ENCODE measurements at regions not wholly inside any gene's neighbourhood (a gene's known extent, or its start where the extent isn't known, plus 50 kb on each side); places are given as distances from the start of the nearest gene placed in this dataset.

- H3K27ac Mint-ChIP-seq: no peak overlapping the region
- H3K27me3 Mint-ChIP-seq (ENCODE audit: low read depth): no peaks in the 10 kb centered on the region
- no peaks in the 10 kb centered on the region for H3K36me3 Mint-ChIP-seq (ENCODE audit: low read depth)
- no peaks in the 10 kb centered on the region for H3K9me3 Mint-ChIP-seq
- H3K4me1 Mint-ChIP-seq (ENCODE audit: low read depth): no peaks in the 10 kb centered on the region
- no peak overlapping the region for H3K4me3 Mint-ChIP-seq
Measured at GRCh38 chr5:61887271-61887670, 418.7 kb upstream of the KIF2A start.

DNA sequence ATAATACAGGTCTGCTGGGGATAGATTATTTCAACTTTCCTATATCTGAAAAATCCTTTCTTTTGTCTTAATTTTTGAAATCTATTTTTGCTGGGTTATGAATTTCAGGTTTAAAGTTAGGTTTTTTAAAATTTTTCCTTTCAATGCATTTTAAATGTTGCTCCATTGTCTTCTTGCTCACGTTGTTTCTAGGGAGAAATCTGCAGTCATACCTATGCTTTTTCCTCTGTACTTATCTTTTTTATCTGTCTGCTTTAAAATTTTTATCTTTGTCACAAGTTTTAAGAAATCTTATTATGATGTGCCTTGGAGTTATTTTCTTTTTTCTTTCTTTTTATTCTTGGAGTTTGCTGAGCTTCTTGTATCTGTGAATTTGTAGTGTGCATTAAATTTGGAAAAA is 412.0 kb upstream of the KIF2A start:
- Mint-ChIP-seq H3K27ac (no peak overlapping the region), H3K4me3 (no peak overlapping the region), H3K36me3 (ENCODE audit: low read depth) (no peaks in the 10 kb centered on the region), H3K27me3 (ENCODE audit: low read depth) (no peaks in the 10 kb centered on the region), H3K9me3 (peaks cover 9% of the 10 kb centered on the region), H3K4me1 (ENCODE audit: low read depth) (no peaks in the 10 kb centered on the region)

DNA sequence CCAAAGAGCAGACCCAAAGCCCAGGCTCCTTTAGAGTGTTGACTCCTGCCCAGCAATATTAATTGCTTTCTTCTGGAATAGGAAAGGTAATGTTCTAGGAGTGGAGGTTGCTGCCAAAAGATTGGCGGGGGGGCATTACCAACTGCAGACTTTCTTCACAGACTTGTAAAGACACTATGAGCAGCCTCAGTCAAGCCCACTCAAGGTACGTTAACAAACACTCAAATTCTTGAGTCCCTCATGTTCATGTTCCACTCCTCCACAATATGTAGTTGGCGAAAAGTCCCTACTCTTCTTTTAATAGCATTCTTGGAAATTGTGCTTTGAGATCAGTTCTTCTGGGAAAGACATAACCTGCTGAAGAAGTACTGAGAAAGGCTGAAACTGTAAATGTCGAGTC is 409.2 kb upstream of the KIF2A start:
- Mint-ChIP-seq H3K27ac (no peak overlapping the region), H3K4me3 (no peak overlapping the region), H3K9me3 (peaks cover 9% of the 10 kb centered on the region), H3K27me3 (ENCODE audit: low read depth) (no peaks in the 10 kb centered on the region), H3K36me3 (ENCODE audit: low read depth) (no peaks in the 10 kb centered on the region), H3K4me1 (ENCODE audit: low read depth) (no peaks in the 10 kb centered on the region)

DNA sequence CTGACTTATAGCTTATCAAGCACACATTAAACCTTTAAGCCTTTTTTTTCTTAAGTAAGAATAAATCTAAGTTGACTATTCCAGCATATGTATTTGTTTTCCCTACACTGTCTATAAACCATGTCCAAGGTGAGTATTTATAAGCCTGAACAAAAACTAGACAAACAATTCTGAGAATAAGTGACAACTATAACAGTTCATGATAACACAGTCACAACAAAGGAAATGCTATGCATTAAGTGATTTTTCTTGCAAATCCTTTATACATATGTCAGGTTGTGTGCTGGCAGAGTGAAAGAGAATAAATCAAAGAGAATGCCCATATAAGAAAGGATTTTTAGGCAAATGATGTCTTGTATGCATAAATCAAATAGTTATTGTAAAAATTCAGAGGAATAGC is 408.8 kb upstream of the KIF2A start:
- no peaks in the 10 kb centered on the region for H3K27me3 Mint-ChIP-seq (ENCODE audit: low read depth)
- no peak overlapping the region for H3K4me3 Mint-ChIP-seq
- peaks cover 9% of the 10 kb centered on the region for H3K9me3 Mint-ChIP-seq
- H3K36me3 Mint-ChIP-seq (ENCODE audit: low read depth): no peaks in the 10 kb centered on the region
- no peak overlapping the region for H3K27ac Mint-ChIP-seq
- no peaks in the 10 kb centered on the region for H3K4me1 Mint-ChIP-seq (ENCODE audit: low read depth)

DNA sequence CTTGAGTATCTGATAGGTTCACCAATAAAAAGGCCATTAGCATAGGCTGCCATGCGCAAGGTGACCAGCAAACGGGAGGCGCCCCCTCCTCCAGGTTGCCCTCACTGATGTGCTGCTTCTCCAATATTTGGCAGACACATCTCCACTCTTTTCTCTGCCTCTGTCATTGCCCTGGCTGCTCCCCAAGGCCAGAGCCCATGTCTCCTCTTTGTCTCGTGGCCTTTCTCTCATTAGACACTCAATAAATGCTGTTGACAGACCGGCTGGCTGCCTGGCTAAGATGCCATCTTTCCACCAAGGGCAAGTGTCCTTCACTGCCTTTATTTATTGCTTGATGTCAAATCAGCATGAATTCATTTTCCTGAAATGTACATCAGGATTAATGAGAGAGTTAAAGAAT is 404.0 kb upstream of the KIF2A start:
- Mint-ChIP-seq H3K27ac (no peak overlapping the region), H3K9me3 (no peaks in the 10 kb centered on the region), H3K36me3 (ENCODE audit: low read depth) (no peaks in the 10 kb centered on the region), H3K4me3 (no peak overlapping the region), H3K4me1 (ENCODE audit: low read depth) (no peaks in the 10 kb centered on the region), H3K27me3 (ENCODE audit: low read depth) (no peaks in the 10 kb centered on the region)

DNA sequence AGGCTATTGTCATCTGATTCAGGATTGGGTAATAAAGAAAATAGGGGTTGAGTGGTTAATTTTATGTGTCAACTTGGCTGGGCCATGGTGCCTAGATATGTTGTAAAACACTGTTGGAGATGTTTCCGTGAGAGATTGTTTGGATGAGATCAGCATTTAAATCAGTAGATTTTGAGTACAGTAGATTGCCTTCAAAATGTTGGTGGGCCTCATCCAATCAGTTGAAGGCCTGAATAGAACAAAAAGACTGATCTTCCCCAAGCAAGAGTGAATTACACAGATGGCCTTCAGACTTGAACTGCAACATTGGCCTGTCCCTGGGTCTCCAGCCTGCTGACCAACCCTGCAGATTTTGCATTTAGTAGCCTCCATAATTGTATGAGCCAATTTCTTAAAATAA is 401.3 kb upstream of the KIF2A start:
- Mint-ChIP-seq H3K4me3 (no peak overlapping the region), H3K27ac (no peak overlapping the region), H3K27me3 (ENCODE audit: low read depth) (no peaks in the 10 kb centered on the region), H3K4me1 (ENCODE audit: low read depth) (no peaks in the 10 kb centered on the region), H3K9me3 (no peaks in the 10 kb centered on the region), H3K36me3 (ENCODE audit: low read depth) (no peaks in the 10 kb centered on the region)

DNA sequence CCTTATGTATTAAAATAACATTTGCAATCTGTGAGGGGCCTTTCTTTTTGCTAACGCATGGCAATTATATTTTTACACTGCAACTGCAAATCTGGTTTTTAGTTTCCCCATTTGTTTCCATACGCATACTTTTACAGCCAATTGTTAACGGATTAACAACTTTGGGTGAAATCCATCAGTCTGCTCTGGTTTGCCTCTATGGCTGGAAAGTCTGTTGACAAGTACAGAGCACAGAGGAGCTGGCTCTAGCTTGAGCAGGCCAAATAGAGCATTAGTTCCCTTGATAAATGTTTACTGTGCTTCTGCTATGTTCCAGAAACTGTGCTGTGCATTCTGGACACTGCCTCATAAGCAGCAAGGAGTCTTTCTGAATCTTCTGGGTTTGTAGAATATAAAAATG is 400.4 kb upstream of the KIF2A start:
- no peak overlapping the region for H3K27ac Mint-ChIP-seq
- H3K4me1 Mint-ChIP-seq (ENCODE audit: low read depth): no peaks in the 10 kb centered on the region
- no peaks in the 10 kb centered on the region for H3K27me3 Mint-ChIP-seq (ENCODE audit: low read depth)
- no peaks in the 10 kb centered on the region for H3K36me3 Mint-ChIP-seq (ENCODE audit: low read depth)
- H3K9me3 Mint-ChIP-seq: no peaks in the 10 kb centered on the region
- no peak overlapping the region for H3K4me3 Mint-ChIP-seq

DNA sequence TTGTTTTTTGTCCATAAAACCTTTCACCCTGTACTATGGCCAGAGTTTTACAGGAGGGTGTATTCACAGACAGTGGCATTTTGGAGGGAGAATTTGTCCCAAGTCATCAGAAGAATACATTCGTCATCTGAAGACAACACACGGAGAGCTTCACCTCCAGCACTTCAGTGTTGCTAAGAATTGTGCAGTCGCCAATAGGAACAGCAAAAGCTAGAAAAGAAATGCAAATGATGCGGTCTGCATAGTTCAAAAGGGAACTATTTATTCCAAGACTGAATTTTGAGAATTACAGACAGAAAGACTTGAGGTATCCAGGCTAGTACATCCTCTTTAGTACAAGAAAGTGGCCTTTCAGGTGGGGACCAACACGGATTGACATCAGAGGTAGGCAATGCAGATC is 399.2 kb upstream of the KIF2A start:
- H3K27ac Mint-ChIP-seq: no peak overlapping the region

GRCh38 chr5:61907995-61908394 is 398.0 kb upstream of the KIF2A start:
- Mint-ChIP-seq H3K27me3 (ENCODE audit: low read depth) (no peaks in the 10 kb centered on the region), H3K9me3 (peaks cover 5% of the 10 kb centered on the region), H3K27ac (no peak overlapping the region), H3K36me3 (ENCODE audit: low read depth) (no peaks in the 10 kb centered on the region), H3K4me1 (ENCODE audit: low read depth) (no peaks in the 10 kb centered on the region), H3K4me3 (no peak overlapping the region)

More for the DNA sequence above, 399.2 kb upstream of the KIF2A start:
- Mint-ChIP-seq H3K9me3 (no peaks in the 10 kb centered on the region), H3K4me1 (ENCODE audit: low read depth) (no peaks in the 10 kb centered on the region), H3K4me3 (no peak overlapping the region), H3K36me3 (ENCODE audit: low read depth) (no peaks in the 10 kb centered on the region), H3K27me3 (ENCODE audit: low read depth) (no peaks in the 10 kb centered on the region)

- no peaks in the 10 kb centered on the region for H3K27me3 Mint-ChIP-seq (ENCODE audit: low read depth)
- no peak overlapping the region for H3K27ac Mint-ChIP-seq
- H3K4me1 Mint-ChIP-seq (ENCODE audit: low read depth): no peaks in the 10 kb centered on the region
- peaks cover 6% of the 10 kb centered on the region for H3K9me3 Mint-ChIP-seq
- no peaks in the 10 kb centered on the region for H3K36me3 Mint-ChIP-seq (ENCODE audit: low read depth)
- no peak overlapping the region for H3K4me3 Mint-ChIP-seq
Measured at GRCh38 chr5:61910771-61911170, 395.2 kb upstream of the KIF2A start.

- H3K4me1 Mint-ChIP-seq (ENCODE audit: low read depth): no peaks in the 10 kb centered on the region
- no peak overlapping the region for H3K4me3 Mint-ChIP-seq
- no peak overlapping the region for H3K27ac Mint-ChIP-seq
- peaks cover 6% of the 10 kb centered on the region for H3K9me3 Mint-ChIP-seq
- H3K36me3 Mint-ChIP-seq (ENCODE audit: low read depth): no peaks in the 10 kb centered on the region
- H3K27me3 Mint-ChIP-seq (ENCODE audit: low read depth): no peaks in the 10 kb centered on the region
Measured at GRCh38 chr5:61912559-61912958, 393.4 kb upstream of the KIF2A start.

DNA sequence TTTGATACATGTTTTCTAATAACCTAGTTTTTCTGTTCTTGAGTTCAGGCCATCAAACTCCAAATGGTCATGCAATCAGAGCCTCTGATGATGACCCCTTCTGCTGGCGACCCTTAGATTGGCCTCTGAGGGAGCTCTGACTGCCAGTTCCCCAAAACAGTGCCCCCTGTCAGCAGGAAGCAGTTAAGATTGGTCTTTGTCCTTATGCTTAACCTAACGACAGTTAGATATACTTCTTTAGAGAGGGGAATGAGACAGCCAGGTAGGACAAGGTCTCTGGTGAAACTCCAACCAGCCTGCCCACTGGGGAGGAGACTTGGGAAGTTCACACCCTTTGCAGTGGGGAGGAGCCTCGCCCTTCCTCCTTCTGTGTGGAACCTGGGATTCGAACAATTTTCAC is 390.4 kb upstream of the KIF2A start:
- no peaks in the 10 kb centered on the region for H3K4me1 Mint-ChIP-seq (ENCODE audit: low read depth)
- no peak overlapping the region for H3K27ac Mint-ChIP-seq
- H3K27me3 Mint-ChIP-seq (ENCODE audit: low read depth): no peaks in the 10 kb centered on the region
- H3K36me3 Mint-ChIP-seq (ENCODE audit: low read depth): no peaks in the 10 kb centered on the region
- no peak overlapping the region for H3K4me3 Mint-ChIP-seq
- peaks cover 6% of the 10 kb centered on the region for H3K9me3 Mint-ChIP-seq

- Mint-ChIP-seq H3K27me3 (ENCODE audit: low read depth) (no peaks in the 10 kb centered on the region), H3K4me3 (no peak overlapping the region), H3K9me3 (peaks cover 6% of the 10 kb centered on the region), H3K27ac (no peak overlapping the region), H3K4me1 (ENCODE audit: low read depth) (no peaks in the 10 kb centered on the region), H3K36me3 (ENCODE audit: low read depth) (no peaks in the 10 kb centered on the region)
Measured at GRCh38 chr5:61916621-61917620, 389.1 kb upstream of the KIF2A start.

- H3K27me3 Mint-ChIP-seq (ENCODE audit: low read depth): no peaks in the 10 kb centered on the region
Measured at GRCh38 chr5:61918611-61919010, 387.4 kb upstream of the KIF2A start.

GRCh38 chr5:61919920-61920319 is 386.1 kb upstream of the KIF2A start:
- Mint-ChIP-seq H3K27me3 (ENCODE audit: low read depth) (no peaks in the 10 kb centered on the region), H3K9me3 (no peaks in the 10 kb centered on the region), H3K4me3 (no peak overlapping the region), H3K27ac (no peak overlapping the region), H3K4me1 (ENCODE audit: low read depth) (no peaks in the 10 kb centered on the region), H3K36me3 (ENCODE audit: low read depth) (no peaks in the 10 kb centered on the region)

More at GRCh38 chr5:61918611-61919010, 387.4 kb upstream of the KIF2A start:
- H3K4me3 Mint-ChIP-seq: no peak overlapping the region
- no peaks in the 10 kb centered on the region for H3K4me1 Mint-ChIP-seq (ENCODE audit: low read depth)
- H3K36me3 Mint-ChIP-seq (ENCODE audit: low read depth): no peaks in the 10 kb centered on the region
- H3K27ac Mint-ChIP-seq: no peak overlapping the region
- H3K9me3 Mint-ChIP-seq: no peaks in the 10 kb centered on the region
